GM21717 (cell line): ENCODE measurements at regions not wholly inside any gene's neighbourhood (a gene's known extent, or its start where the extent isn't known, plus 50 kb on each side); places are given as distances from the start of the nearest gene placed in this dataset.
A peak's percentile ranks its signal among the peaks of the same experiment; 100 is the strongest.

Source experiments
- ATAC-seq: cut with Tn5 transposase; IDR thresholded peaks from one replicate; pipeline ENCODE4 v1.9.1; 2021; ENCODE audit warnings: mild to moderate bottlenecking, moderate library complexity; ENCODE audit not compliant: unreplicated experiment

GRCh38 chr7:113486548-113486947 lies 368.2 kb upstream of the SMIM30 start:
- no peak for ATAC-seq

DNA sequence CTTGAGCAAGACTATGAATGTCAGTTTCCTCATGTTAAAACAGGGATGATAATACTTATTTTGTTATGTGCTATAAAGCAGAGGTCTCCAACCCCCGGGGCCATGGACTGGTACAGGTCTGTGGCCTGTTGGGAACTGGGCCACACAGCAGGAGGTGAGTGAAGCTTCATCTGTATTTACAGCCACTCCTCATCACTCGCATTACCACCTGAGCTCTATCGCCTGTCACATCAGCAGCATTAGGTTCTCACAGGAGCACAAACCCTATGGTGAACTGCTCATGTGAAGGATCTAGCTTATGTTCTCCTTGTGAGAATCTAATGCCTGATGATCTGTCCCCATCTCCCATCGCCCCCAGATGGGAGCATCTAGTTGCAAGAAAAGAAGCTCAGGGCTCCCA lies 365.3 kb upstream of the SMIM30 start:
- no peak for ATAC-seq

DNA sequence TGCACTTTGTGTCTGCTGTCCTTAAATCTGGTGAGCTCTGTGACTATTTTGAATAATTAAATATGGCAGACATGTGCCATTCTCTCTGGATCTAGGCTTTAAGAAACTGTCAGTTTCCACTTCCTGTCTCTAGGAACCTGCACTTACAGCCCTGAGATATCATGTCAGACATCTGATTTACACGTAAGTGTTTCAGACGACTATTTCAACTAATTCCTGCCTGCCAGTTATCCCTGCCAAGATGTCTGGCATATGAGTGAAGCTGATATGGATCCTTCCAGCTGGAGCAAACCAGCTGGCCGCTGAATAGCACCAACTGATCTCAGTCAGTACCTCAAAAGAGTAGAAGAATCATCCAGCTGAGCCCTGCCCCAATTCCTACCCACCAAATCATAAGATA lies 362.2 kb upstream of the SMIM30 start:
- ATAC-seq = no peak

GRCh38 chr7:113464096-113464855 lies 345.9 kb upstream of the SMIM30 start:
- ATAC-seq = no peak

GRCh38 chr7:113460067-113460466 lies 341.7 kb upstream of the SMIM30 start:
- no peak for ATAC-seq

- ATAC-seq = no peak
Observed at GRCh38 chr7:113456533-113456932, 338.2 kb upstream of the SMIM30 start.

- no peak for ATAC-seq
Observed at GRCh38 chr7:113454597-113455169, 336.3 kb upstream of the SMIM30 start.

DNA sequence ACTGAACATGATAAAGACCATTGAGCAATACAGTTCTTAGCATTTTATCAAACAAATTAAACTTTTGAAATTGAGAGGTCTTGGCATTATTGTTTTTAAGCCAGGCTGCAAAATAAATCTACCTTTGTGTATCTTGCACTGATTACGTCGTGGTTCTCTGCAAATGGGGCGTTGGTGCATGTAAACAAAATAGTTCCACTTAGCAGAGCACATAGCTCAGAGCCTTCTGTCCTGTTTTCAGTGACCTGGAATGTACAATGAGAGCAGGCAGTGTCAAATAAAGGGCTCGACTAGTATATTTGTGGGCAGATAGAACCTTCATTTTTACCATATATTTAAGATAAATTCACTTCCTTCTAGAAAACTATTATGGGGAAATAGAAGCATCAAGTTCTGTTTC lies 333.9 kb upstream of the SMIM30 start:
- ATAC-seq = no peak

DNA sequence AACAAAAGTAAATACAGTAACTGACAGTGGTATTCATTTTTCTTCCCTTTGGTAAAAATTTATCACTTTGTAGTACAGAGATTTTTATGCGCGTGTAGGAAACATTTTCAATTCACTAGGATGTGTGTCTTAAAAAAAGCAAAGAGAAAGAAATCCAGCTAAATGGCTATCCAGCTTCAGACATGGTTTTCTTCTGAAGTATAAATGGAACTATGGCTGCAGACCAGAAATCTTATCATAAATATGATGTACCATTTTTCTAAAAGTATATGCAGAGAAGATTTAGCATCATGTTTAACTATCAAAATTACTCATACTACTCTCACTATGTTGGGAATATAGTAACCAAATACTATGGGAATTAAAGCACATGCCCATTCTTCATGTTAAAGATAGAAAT lies 328.4 kb upstream of the SMIM30 start:
- ATAC-seq = no peak

- no peak for ATAC-seq
Observed at GRCh38 chr7:113446391-113446790, 328.0 kb upstream of the SMIM30 start.

GRCh38 chr7:113444261-113444660 lies 325.9 kb upstream of the SMIM30 start:
- no peak for ATAC-seq

- ATAC-seq = no peak
Observed at GRCh38 chr7:113440173-113440572, 321.8 kb upstream of the SMIM30 start.

- no peak for ATAC-seq
Observed at GRCh38 chr7:113431406-113431805, 313.1 kb upstream of the SMIM30 start.

GRCh38 chr7:113424185-113424817 lies 305.9 kb upstream of the SMIM30 start:
- no peak for ATAC-seq

GRCh38 chr7:113421696-113422330 lies 303.5 kb upstream of the SMIM30 start:
- peak; percentile 100 for ATAC-seq

- ATAC-seq = no peak
Observed at GRCh38 chr7:113414401-113415035, 296.2 kb upstream of the SMIM30 start.

DNA sequence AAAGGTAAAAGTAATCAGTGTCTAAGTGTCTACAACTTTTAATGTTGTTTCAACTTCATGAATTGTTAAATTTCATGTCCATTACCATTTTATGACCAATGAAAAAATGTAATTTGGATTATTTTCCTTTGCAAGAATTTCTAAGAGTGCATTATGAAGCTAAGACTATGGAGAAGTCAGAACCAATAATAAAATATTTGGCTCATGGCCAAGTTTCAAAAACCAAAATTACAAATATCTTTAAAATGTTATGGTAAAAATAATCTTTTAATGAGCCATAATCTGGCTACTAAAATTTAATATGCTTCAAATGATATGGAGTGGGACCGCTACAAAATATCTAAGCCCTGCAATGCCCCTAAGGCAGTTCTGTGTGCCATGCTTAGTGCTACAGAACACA lies 294.1 kb upstream of the SMIM30 start:
- no peak for ATAC-seq

GRCh38 chr7:113410796-113411195 lies 292.4 kb upstream of the SMIM30 start:
- no peak for ATAC-seq

- ATAC-seq = no peak
Observed at GRCh38 chr7:113408999-113409398, 290.6 kb upstream of the SMIM30 start.

DNA sequence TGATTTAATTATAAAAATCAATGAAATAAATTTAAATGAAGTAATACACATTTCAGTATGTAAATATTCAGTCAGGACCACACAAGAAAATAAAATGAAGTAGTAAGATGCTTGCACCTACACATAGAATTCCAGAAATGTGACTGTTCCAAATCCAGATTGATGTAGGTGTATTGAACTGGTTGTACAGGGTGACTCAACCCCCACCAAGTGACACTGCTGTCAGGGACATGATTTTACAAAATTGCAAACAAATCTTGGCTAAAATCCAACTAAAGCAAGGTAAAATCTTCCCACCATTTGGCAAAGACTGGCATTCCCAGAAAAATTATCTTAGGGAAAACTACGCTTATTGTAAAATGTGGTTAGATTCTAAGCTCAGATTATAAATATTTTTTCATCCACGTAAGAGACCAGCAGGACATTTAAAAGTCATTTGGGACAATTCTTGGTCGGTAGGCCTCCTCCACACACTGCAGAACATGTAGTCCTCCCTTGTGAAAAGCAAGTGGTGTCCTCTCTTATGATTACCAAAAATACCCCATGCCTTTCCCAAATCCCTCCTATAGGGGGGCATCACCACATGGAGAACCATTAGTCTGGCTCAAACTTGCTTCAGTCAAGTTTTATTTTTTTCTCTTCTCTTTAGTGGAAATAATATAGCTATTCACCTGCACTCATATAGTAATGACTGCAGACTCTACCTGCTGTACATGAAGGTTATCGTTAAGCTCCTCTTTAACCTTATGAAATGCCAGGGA lies 287.1 kb upstream of the SMIM30 start:
- ATAC-seq = no peak

- no peak for ATAC-seq
Observed at GRCh38 chr7:113404245-113404644, 285.9 kb upstream of the SMIM30 start.
